Stimulated activated CD8-positive, alpha-beta memory T cell treated with anti-CD3 and anti-CD28 coated beads, Interleukin-15, amount 100 ng/mL, for 4 hours (primary cell): ENCODE measurements at regions not wholly inside any gene's neighbourhood (a gene's known extent, or its start where the extent isn't known, plus 50 kb on each side); places are given as distances from the start of the nearest gene placed in this dataset.

ENCODE experiments used
- DNase-seq, 2 donors: peaks; one replicate each; pipeline ENCODE4 v3.0.0-alpha.2; 2020; ENCODE audit warnings: low read depth in 2 of 2

- no peak for DNase-seq
Measured at GRCh38 chr2:174668075-174668474, 70.5 kb upstream of the WIPF1 start.

DNA sequence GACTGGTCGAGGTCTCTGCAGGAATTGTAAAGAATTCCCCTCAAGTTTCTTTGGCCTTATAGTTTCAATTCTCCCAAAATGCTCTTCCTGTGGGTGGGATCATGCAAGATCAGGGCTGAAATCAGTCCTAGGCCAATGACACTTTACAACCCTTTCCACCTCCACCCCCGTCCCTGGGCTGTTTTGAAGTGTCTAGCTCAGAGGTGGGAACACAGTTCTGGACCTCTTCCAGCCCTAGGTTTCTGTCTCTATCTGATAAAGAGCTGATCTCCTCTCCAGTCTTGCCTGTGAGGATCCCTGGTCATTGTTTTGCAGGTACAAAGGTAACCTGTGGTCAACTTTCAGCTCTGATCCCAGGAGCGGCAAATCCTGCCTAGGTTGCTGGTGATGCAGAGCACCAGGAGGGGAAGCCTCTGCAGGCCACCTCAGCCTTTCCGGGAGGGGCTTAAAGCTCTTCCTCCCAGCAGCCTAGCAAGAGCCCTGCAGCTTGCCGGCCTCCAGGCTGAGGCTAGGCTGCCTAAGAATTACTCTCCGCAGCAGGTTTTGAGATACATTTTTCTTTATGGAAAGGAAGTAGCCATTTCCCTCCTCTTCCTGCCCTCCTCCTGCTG, 69.8 kb upstream of the WIPF1 start:
- no peak for DNase-seq

DNA sequence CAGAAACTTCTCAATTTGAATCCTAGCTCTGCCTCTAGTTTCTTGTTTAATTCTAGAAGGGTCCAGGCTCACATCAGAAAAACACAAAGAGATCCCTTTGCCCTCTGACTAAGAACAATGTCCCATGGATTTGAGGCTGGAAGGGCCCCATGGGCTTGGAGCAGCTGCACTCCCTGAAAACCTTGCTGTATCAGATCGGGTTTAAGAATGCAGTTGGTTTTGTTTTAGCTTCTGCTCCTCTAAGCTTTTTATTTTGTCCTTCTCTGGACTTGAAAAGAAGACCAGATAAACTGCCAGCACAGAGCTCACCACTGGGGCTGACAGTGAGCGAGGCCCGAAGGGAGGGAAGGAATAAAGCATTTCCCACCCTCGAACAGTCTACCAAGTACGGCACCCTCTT, 69.2 kb upstream of the WIPF1 start:
- DNase-seq, result no peak

GRCh38 chr2:174666312-174666711, 68.7 kb upstream of the WIPF1 start:
- DNase-seq, result no peak

GRCh38 chr2:174664084-174664759, 66.6 kb upstream of the WIPF1 start:
- DNase-seq, result no peak

- DNase-seq, result no peak
Measured at GRCh38 chr2:174663550-174663949, 65.9 kb upstream of the WIPF1 start.

GRCh38 chr2:174662859-174663258, 65.3 kb upstream of the WIPF1 start:
- DNase-seq, result no peak

GRCh38 chr2:174662459-174662858, 64.9 kb upstream of the WIPF1 start:
- DNase-seq, result no peak

- DNase-seq, result no peak
Measured at GRCh38 chr2:174660984-174661675, 63.5 kb upstream of the WIPF1 start.

DNA sequence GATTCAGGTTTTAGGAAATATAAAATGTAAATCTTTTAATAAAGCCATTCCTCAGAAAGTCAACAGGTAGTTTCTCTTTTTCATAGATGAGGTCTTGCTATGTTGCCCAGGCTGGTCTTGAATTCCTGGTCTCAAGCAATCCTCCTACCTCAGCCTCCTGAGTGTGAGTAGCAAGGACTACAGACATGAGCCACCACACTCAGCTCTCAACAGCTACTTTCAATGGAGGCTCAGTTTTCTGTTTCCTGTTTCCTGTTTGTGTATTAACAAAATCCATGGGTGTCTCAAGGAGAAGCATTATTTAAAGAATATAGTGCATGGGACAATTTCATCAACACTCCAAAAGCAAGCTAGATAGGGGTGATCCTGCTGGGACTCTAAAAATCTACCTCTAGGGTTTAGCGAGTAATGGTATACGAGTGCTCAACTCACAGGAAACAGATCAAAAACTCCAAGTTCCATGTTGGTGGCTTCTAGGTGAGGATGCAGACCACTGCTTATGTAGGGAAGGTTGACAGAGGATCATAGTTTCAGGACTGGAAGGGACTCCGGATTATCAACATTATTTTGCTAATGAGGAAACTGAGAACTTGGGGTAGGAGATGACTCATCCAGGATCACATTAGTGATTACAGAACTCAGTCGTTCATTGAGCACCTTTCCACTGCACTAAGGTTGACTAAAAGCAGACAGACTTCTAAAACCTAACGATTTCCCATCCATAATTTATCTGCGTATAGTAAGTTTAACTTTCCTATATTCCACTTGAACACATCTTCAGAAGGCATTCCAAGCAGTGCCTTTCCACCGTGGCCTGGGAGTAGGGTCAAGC, 61.7 kb upstream of the WIPF1 start:
- no peak for DNase-seq

- DNase-seq, result no peak
Measured at GRCh38 chr2:174656676-174657176, 59.1 kb upstream of the WIPF1 start.

GRCh38 chr2:174656035-174656434, 58.4 kb upstream of the WIPF1 start:
- DNase-seq, result no peak

GRCh38 chr2:174654419-174654941, 56.9 kb upstream of the WIPF1 start:
- no peak for DNase-seq

DNA sequence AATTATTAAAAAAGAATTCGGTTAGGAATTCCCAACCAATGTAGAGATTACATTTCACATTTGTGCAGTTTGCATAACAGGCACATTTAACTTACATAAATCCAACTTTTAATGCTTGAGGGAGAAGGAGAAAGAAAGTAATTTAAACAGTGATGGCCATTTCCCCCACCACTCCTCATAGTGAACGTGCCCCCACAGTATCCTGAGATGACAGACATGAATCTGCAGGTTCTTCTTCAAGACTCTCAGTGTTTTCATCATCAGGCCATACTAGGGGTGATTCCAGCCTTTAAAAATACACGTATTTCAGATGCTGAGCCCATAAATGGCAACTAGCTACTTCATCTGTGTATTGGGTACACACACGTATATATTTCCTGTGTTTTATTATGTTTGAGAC, 51.3 kb upstream of the WIPF1 start:
- DNase-seq, result no peak
